A673 (cell line): ENCODE measurements at regions not wholly inside any gene's neighbourhood (a gene's known extent, or its start where the extent isn't known, plus 50 kb on each side); places are given as distances from the start of the nearest gene placed in this dataset.
A peak's percentile ranks its signal among the peaks of the same experiment; 100 is the strongest.

ENCODE experiments used
- BruUV-seq: library from RNA; stranded (reverse); fragments of 400-500 nt; replicated peaks from 2 replicates; lab custom pipeline; 2021; lab: Mats Ljungman, UMichigan
- CTCF ChIA-PET: fragments of 300-600 bp; sonication (Branson Sonifier 250); formaldehyde crosslinking; loops from one replicate; lab custom pipeline; 2022; ENCODE audit warnings: antibody characterized with exemption; lab: Charles Lee
- POLR2A ChIA-PET: fragments of 300-600 bp; sonication (Branson Sonifier 250); formaldehyde crosslinking; loops from one replicate; lab custom pipeline; 2022; ENCODE audit warnings: antibody characterized with exemption; ENCODE audit not compliant: low non-redundant PET; lab: Charles Lee
- DNase-seq: peaks from one replicate; pipeline ENCODE4 v3.0.0-alpha.2; 2015; ENCODE audit warnings: low spot score
- H3K27ac ChIP-seq: fragments of 200-600 bp; sonication (generic); 2 replicates; pipeline ENCODE4 v1.5.1; 2016; ENCODE audit warnings: mixed run types, low read depth, mild to moderate bottlenecking, mixed read lengths, antibody characterized with exemption, low read length; ENCODE audit not compliant: poor library complexity, severe bottlenecking
- H3K27me3 ChIP-seq: fragments of 200-600 bp; sonication (generic); replicated peaks from 2 replicates; pipeline ENCODE4 v1.6.1; 2017; ENCODE audit warnings: mixed run types, low read depth, mild to moderate bottlenecking, mixed read lengths, antibody characterized with exemption, low read length; ENCODE audit not compliant: insufficient read depth, poor library complexity
- H3K36me3 ChIP-seq: fragments of 200-600 bp; sonication (generic); 2 replicates; pipeline ENCODE4 v1.6.1; 2016; ENCODE audit warnings: mixed run types, mild to moderate bottlenecking, mixed read lengths, antibody characterized with exemption, low read length; ENCODE audit not compliant: insufficient read depth, poor library complexity, severe bottlenecking
- H3K4me1 ChIP-seq: fragments of 200-600 bp; sonication (generic); 2 replicates; pipeline ENCODE4 v1.6.1; 2017; ENCODE audit warnings: mixed run types, mild to moderate bottlenecking, mixed read lengths, antibody characterized with exemption, low read length; ENCODE audit not compliant: insufficient read depth, poor library complexity, severe bottlenecking
- H3K4me3 ChIP-seq: fragments of 200-600 bp; sonication (generic); 2 replicates; pipeline ENCODE4 v1.5.1; 2016; ENCODE audit warnings: low read depth, mixed run types, mild to moderate bottlenecking, mixed read lengths, low read length; ENCODE audit not compliant: poor library complexity, severe bottlenecking
- H3K9me3 ChIP-seq: fragments of 200-600 bp; sonication (generic); 2 replicates; pipeline ENCODE4 v1.6.1; 2016; ENCODE audit warnings: mixed run types, low read depth, mild to moderate bottlenecking, mixed read lengths, antibody characterized with exemption, low read length; ENCODE audit not compliant: poor library complexity, severe bottlenecking
- CTCF ChIP-seq: fragments of 300-800, 200-600 bp; sonication (generic); conservative IDR thresholded peaks from 2 replicates; pipeline ENCODE4 v1.5.1; 2017; ENCODE audit warnings: low read depth, mild to moderate bottlenecking, antibody characterized with exemption, low read length, moderate library complexity, mixed read lengths
- EZH2 ChIP-seq: fragments of 200-600 bp; sonication (generic); IDR thresholded peaks from 2 replicates; pipeline ENCODE4 v1.6.1; 2017; ENCODE audit warnings: borderline replicate concordance, low read depth, mild to moderate bottlenecking, mixed read lengths, antibody characterized with exemption, low read length; ENCODE audit not compliant: poor library complexity, severe bottlenecking
- intact Hi-C: fragments of 100-400 bp; cut with micrococcal nuclease; formaldehyde crosslinking; loops from one replicate; pipeline ENCODE4 v1.10.0; 2022; ENCODE audit not compliant: unreplicated experiment

GRCh38 chr16:75931970-75932369 lies 205.7 kb upstream of the CPHXL start:
- BruUV-seq: no TSS peak
- Histone ChIP-seq H3K27me3 (no peaks in the 10 kb centered on the region), H3K27ac (no peak overlapping the region), H3K4me1 (no peaks in the 10 kb centered on the region), H3K4me3 (no peak overlapping the region), H3K9me3 (no peaks in the 10 kb centered on the region), H3K36me3 (no peaks in the 10 kb centered on the region)
- CTCF ChIA-PET: no interaction called here
- peak; percentile 4 for DNase-seq
- intact Hi-C loops: no loop called here
- POLR2A ChIA-PET: no interaction called here
- TF ChIP-seq EZH2 (no peak), CTCF (no peak)

- no TSS peak for BruUV-seq
- ChIA-PET POLR2A (no interaction called here), CTCF (no interaction called here)
- Histone ChIP-seq H3K4me1 (no peaks in the 10 kb centered on the region), H3K4me3 (no peak overlapping the region), H3K36me3 (no peaks in the 10 kb centered on the region), H3K9me3 (no peaks in the 10 kb centered on the region), H3K27ac (no peak overlapping the region), H3K27me3 (peaks cover 3% of the 10 kb centered on the region)
- DNase-seq: no peak
- intact Hi-C loops: no loop called here
- TF ChIP-seq EZH2: no peak
- TF ChIP-seq CTCF: no peak
Observed at GRCh38 chr16:75938818-75939217, 212.5 kb upstream of the CPHXL start.

DNA sequence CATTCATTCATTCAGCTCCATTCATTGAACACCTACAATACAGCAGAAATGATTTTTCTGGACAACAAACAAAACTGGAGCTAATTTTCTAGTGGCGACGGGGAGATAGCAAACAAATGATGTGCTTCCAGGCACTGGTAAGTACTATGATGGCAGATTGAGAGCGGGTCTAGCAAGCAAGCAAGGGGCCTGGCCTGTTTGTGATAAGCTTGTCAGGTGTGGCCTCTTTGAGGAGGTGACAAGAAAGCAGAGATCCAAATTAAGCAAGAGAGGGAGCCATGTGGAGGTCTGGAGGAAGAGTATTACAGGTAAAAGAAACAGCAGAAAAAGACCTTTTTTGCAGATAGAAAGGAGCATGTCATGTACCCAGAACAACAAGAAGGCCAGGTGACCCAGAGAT lies 216.1 kb upstream of the CPHXL start:
- BruUV-seq: no TSS peak
- CTCF ChIA-PET: no interaction called here
- H3K9me3 ChIP-seq: no peaks in the 10 kb centered on the region
- peaks cover 12% of the 10 kb centered on the region for H3K27me3 ChIP-seq
- no peaks in the 10 kb centered on the region for H3K4me1 ChIP-seq
- H3K4me3 ChIP-seq: no peak overlapping the region
- TF ChIP-seq EZH2: no peak
- no peak for TF ChIP-seq CTCF
- POLR2A ChIA-PET: no interaction called here
- no peaks in the 10 kb centered on the region for H3K36me3 ChIP-seq
- intact Hi-C loops: no loop called here
- DNase-seq: no peak
- H3K27ac ChIP-seq: no peak overlapping the region
